ENCODE measurements at regions not wholly inside any gene's neighbourhood (a gene's known extent, or its start where the extent isn't known, plus 50 kb on each side); places are given as distances from the start of the nearest gene placed in this dataset.

GRCh38 chr11:92595052-92595451 lies 370.4 kb downstream of the FAT3 start:
- TF ChIP-seq, protein P1, sequence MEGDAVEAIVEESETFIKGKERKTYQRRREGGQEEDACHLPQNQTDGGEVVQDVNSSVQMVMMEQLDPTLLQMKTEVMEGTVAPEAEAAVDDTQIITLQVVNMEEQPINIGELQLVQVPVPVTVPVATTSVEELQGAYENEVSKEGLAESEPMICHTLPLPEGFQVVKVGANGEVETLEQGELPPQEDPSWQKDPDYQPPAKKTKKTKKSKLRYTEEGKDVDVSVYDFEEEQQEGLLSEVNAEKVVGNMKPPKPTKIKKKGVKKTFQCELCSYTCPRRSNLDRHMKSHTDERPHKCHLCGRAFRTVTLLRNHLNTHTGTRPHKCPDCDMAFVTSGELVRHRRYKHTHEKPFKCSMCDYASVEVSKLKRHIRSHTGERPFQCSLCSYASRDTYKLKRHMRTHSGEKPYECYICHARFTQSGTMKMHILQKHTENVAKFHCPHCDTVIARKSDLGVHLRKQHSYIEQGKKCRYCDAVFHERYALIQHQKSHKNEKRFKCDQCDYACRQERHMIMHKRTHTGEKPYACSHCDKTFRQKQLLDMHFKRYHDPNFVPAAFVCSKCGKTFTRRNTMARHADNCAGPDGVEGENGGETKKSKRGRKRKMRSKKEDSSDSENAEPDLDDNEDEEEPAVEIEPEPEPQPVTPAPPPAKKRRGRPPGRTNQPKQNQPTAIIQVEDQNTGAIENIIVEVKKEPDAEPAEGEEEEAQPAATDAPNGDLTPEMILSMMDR (IDR thresholded peaks at IDR 0.05) = no peak
- no peak for TF ChIP-seq POLR2A (IDR thresholded peaks at IDR 0.05)
- no peak for TF ChIP-seq POLR2AphosphoS5 (IDR thresholded peaks at IDR 0.05)
- TF ChIP-seq EP300 (IDR thresholded peaks at IDR 0.05) = no peak

Measured in stomach (tissue), 4 donors.